A673 (cell line): ENCODE measurements at regions not wholly inside any gene's neighbourhood (a gene's known extent, or its start where the extent isn't known, plus 50 kb on each side); places are given as distances from the start of the nearest gene placed in this dataset.

Experiments used
- BruUV-seq: library from RNA; stranded (reverse); fragments of 400-500 nt; replicated peaks from 2 replicates; lab custom pipeline; 2021; lab: Mats Ljungman, UMichigan
- CTCF ChIA-PET: fragments of 300-600 bp; sonication (Branson Sonifier 250); formaldehyde crosslinking; loops from one replicate; lab custom pipeline; 2022; ENCODE audit warnings: antibody characterized with exemption; lab: Charles Lee
- POLR2A ChIA-PET: fragments of 300-600 bp; sonication (Branson Sonifier 250); formaldehyde crosslinking; loops from one replicate; lab custom pipeline; 2022; ENCODE audit warnings: antibody characterized with exemption; ENCODE audit not compliant: low non-redundant PET; lab: Charles Lee
- DNase-seq: peaks from one replicate; pipeline ENCODE4 v3.0.0-alpha.2; 2015; ENCODE audit warnings: low spot score
- H3K27ac ChIP-seq: fragments of 200-600 bp; sonication (generic); 2 replicates; pipeline ENCODE4 v1.5.1; 2016; ENCODE audit warnings: mixed run types, low read depth, mild to moderate bottlenecking, mixed read lengths, antibody characterized with exemption, low read length; ENCODE audit not compliant: poor library complexity, severe bottlenecking
- H3K27me3 ChIP-seq: fragments of 200-600 bp; sonication (generic); replicated peaks from 2 replicates; pipeline ENCODE4 v1.6.1; 2017; ENCODE audit warnings: mixed run types, low read depth, mild to moderate bottlenecking, mixed read lengths, antibody characterized with exemption, low read length; ENCODE audit not compliant: insufficient read depth, poor library complexity
- H3K36me3 ChIP-seq: fragments of 200-600 bp; sonication (generic); 2 replicates; pipeline ENCODE4 v1.6.1; 2016; ENCODE audit warnings: mixed run types, mild to moderate bottlenecking, mixed read lengths, antibody characterized with exemption, low read length; ENCODE audit not compliant: insufficient read depth, poor library complexity, severe bottlenecking
- H3K4me1 ChIP-seq: fragments of 200-600 bp; sonication (generic); 2 replicates; pipeline ENCODE4 v1.6.1; 2017; ENCODE audit warnings: mixed run types, mild to moderate bottlenecking, mixed read lengths, antibody characterized with exemption, low read length; ENCODE audit not compliant: insufficient read depth, poor library complexity, severe bottlenecking
- H3K4me3 ChIP-seq: fragments of 200-600 bp; sonication (generic); 2 replicates; pipeline ENCODE4 v1.5.1; 2016; ENCODE audit warnings: low read depth, mixed run types, mild to moderate bottlenecking, mixed read lengths, low read length; ENCODE audit not compliant: poor library complexity, severe bottlenecking
- H3K9me3 ChIP-seq: fragments of 200-600 bp; sonication (generic); 2 replicates; pipeline ENCODE4 v1.6.1; 2016; ENCODE audit warnings: mixed run types, low read depth, mild to moderate bottlenecking, mixed read lengths, antibody characterized with exemption, low read length; ENCODE audit not compliant: poor library complexity, severe bottlenecking
- CTCF ChIP-seq: fragments of 300-800, 200-600 bp; sonication (generic); conservative IDR thresholded peaks from 2 replicates; pipeline ENCODE4 v1.5.1; 2017; ENCODE audit warnings: low read depth, mild to moderate bottlenecking, antibody characterized with exemption, low read length, moderate library complexity, mixed read lengths
- EZH2 ChIP-seq: fragments of 200-600 bp; sonication (generic); IDR thresholded peaks from 2 replicates; pipeline ENCODE4 v1.6.1; 2017; ENCODE audit warnings: borderline replicate concordance, low read depth, mild to moderate bottlenecking, mixed read lengths, antibody characterized with exemption, low read length; ENCODE audit not compliant: poor library complexity, severe bottlenecking
- intact Hi-C: fragments of 100-400 bp; cut with micrococcal nuclease; formaldehyde crosslinking; loops from one replicate; pipeline ENCODE4 v1.10.0; 2022; ENCODE audit not compliant: unreplicated experiment

- no peak for DNase-seq
- no TSS peak for BruUV-seq
- H3K4me3 ChIP-seq, result no peak overlapping the region
- H3K27me3 ChIP-seq, result no peaks in the 10 kb centered on the region
- TF ChIP-seq EZH2 (no peak), CTCF (no peak)
- peaks cover 5% of the 10 kb centered on the region for H3K9me3 ChIP-seq
- no peak overlapping the region for H3K27ac ChIP-seq
- H3K4me1 ChIP-seq, result no peaks in the 10 kb centered on the region
- POLR2A ChIA-PET, result no interaction called here
- no peaks in the 10 kb centered on the region for H3K36me3 ChIP-seq
- CTCF ChIA-PET, result no interaction called here
- intact Hi-C loops, result no loop called here
These were observed 146.3 kb downstream of the DTHD1 start for GRCh38 chr4:36427696-36428095.

DNA sequence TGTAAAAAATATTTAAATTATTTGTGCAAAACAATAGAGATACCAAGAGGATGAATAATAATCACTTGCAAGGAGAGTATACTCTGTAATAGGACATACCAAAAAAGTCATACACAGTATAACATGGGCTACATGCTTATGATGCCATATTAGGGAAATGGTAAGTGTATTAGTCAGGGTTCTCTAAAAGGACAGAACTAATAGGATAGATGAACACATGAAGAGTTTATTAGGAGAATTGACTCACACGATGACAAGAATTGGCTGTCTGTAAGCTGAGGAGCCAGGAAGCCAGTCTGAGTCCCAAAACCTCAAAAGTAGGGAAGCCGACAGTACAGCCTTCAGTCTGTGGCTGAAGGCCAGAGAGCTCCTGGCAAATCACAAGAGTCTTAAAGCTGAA is 151.2 kb downstream of the DTHD1 start:
- no peaks in the 10 kb centered on the region for H3K36me3 ChIP-seq
- no peak for DNase-seq

GRCh38 chr4:36439556-36439955 is 158.1 kb downstream of the DTHD1 start:
- no peaks in the 10 kb centered on the region for H3K27me3 ChIP-seq
- H3K9me3 ChIP-seq, result no peaks in the 10 kb centered on the region
- H3K4me3 ChIP-seq, result no peak overlapping the region
- ChIA-PET POLR2A (no interaction called here), CTCF (no interaction called here)
- H3K36me3 ChIP-seq, result no peaks in the 10 kb centered on the region
- no peak overlapping the region for H3K27ac ChIP-seq
- no peak for DNase-seq
- H3K4me1 ChIP-seq, result no peaks in the 10 kb centered on the region
- BruUV-seq, result no TSS peak
- TF ChIP-seq EZH2 (no peak), CTCF (no peak)
- intact Hi-C loops, result no loop called here

More for the DNA sequence above, 151.2 kb downstream of the DTHD1 start:
- H3K4me3 ChIP-seq, result no peak overlapping the region
- ChIA-PET CTCF (no interaction called here), POLR2A (no interaction called here)
- H3K4me1 ChIP-seq, result no peaks in the 10 kb centered on the region
- peaks cover 5% of the 10 kb centered on the region for H3K9me3 ChIP-seq
- no peak for TF ChIP-seq EZH2
- no peak for TF ChIP-seq CTCF
- no TSS peak for BruUV-seq
- no peak overlapping the region for H3K27ac ChIP-seq
- intact Hi-C loops, result no loop called here
- H3K27me3 ChIP-seq, result no peaks in the 10 kb centered on the region
